HG03108 (cell line): ENCODE measurements at regions not wholly inside any gene's neighbourhood (a gene's known extent, or its start where the extent isn't known, plus 50 kb on each side); places are given as distances from the start of the nearest gene placed in this dataset.

Experiments used
- ATAC-seq: cut with Tn5 transposase; IDR thresholded peaks from one replicate; pipeline ENCODE4 v1.9.1; 2021; ENCODE audit warnings: moderate library complexity; ENCODE audit not compliant: unreplicated experiment

DNA sequence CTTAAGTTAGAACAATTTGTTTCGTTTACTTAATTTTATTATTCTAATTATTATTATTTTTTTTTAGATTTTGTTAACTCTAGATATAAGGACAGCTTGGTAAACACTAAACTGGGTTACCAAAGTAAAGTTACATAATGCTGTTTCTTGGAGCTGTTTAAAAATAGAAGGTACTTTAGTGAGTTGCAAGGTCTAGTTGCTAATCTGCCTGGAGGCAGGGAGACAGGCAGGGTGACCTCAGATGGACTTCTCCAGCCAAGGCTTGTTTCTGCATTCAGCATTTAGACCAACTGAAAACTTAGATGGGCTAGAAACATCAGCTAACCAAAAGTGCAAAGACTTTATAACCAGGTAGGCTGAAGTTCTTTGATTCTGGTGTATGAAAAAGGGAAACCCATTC lies 336.4 kb upstream of the GRM7 start:
- no peak for ATAC-seq

DNA sequence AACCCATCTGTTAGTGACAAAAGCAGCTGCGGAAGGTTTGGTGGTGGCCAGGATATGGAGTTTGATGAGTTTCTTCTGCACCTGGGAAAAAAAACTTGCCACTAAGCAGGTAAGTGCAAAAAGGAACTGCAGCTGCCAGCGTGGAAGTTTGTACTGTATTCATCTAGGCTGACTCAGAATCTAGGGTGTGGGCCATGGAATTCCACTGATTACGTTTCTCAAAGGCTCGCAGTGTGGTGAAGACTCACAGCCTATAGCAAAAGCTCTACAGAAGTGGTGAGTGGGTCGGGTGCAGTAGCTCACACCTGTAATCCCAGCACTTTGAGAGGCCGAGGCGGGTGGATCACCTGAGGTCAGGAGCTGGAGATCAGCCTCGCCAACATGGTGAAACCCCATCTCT lies 334.6 kb upstream of the GRM7 start:
- no peak for ATAC-seq

DNA sequence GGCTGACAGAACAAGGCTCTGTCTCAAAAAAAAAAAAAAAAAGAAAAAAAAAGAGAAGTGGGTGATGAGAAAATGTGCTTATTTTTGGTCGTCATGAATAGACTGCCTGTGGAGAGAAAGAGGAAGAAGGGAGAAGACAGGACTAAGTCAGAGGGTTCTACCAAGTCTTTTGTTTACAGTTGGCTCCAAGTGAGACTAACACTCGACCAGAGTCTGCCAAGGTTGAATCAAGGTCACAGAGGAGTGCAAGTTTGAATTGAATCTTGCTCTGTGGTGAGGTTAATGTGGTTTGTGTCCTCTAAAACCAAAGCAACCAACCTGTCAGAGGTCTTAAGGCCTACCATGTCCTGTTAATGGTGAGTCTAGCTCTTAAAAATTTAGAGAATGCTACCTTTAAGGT lies 334.1 kb upstream of the GRM7 start:
- ATAC-seq, result no peak

DNA sequence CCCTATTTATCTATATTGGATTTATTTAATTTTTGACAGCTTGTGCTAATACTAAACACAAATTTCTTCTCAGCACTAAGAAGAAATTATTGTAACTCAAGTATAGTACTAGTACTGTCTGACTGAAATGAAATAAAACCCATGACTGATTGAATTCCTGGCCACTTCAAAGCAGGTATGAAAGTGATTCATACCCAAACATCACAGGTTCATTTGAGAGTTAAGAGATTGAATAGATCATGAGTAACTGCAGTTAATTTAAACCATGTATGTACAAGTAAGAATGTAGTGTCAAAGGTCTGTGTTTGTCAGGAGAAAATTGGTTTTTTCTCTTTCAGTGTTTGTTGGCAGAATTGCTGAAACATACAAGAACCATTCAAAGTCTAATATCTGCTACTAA lies 332.0 kb upstream of the GRM7 start:
- no peak for ATAC-seq

DNA sequence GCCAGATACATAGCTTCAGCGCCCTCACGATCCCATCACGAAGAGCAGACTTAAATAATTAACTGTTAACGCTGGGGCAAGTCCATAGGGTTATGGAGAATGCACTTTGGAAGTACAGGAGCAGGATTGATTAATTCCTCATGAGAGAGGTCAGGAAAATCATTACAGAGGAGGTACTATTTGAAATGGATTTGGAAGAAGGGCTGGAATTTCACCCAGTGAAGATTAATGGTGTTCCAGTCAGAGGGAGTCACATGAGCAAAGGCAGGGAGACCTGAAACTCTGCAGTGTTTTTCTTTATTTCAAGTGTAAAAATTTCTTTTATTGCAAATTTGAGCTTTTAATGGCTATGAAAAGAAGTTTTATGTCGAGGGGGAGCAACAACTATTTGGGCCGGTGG lies 329.8 kb upstream of the GRM7 start:
- no peak for ATAC-seq

DNA sequence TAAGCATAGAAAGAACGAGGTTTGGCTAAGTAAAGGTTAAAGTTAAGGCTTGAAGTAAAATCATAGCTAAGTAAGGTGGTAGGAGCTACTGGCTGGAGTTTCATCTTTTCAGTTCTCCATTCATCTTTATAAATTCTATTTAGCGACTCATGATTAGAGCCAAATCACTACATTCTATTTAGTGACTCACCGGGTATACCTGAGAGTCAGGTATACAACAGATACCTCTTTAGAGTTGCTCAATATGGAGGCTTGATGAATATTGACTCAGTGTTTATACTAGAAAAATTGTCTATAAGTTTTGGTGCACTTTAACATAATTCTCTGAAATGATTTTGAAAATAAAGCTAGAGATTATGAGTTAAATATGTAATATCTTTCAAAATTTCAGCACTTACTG lies 328.8 kb upstream of the GRM7 start:
- no peak for ATAC-seq

DNA sequence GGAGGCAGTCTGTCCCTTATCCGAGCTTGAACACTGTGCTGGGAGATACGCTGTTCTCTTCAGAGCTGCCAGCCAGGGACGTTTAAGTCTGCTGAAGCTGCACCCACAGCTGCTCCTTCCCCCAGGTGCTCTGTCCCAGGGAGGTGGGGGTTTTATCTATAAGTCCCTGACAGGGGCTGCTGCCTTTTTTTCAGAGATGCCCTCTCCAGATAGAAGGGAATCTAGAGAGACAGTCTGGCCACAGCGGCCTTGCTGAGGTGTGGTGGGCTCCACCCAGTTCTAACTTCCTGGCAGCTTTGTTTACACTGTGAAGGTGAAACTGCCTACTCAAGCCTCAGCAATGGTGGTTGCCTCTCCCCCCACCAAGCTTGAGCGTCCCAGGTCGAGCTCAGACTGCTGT lies 319.9 kb upstream of the GRM7 start:
- no peak for ATAC-seq

DNA sequence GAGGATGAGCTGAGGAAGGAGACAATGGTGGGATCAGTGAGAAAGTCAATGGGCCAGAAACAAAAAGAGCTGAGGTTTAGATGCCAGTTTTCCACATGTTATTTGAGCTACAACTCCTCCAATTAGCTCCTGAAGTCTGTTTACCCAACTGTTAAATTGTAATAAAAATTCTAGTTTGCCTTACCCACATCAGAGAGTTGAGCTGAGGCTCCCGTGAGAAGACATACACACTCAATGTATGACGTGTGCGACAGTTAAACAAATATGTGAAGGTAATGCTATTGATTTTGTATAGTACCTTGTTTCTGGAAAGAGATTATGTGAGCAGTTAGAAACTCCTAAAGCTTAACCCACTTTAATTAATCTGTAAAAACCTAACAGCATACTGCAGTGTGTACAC lies 318.1 kb upstream of the GRM7 start:
- no peak for ATAC-seq

DNA sequence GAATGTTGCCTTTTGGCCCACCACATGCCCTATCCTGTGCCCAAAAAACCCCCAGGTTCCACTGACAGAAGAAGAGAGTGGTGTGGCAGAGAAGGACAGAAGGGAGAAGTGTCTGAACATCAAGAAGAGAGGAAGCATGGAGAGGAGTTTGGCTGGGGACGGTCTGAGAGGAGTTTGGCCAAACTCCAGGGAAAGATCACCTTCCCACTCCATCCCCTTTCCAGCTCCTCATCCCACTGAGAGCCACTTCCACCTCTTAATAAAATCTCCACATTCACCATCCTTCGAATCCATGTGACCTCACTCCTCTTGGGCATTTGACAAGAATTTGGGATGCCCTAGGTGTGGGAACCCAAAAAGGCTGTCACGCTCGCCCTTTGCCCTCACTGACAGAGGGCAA lies 311.6 kb upstream of the GRM7 start:
- no peak for ATAC-seq

DNA sequence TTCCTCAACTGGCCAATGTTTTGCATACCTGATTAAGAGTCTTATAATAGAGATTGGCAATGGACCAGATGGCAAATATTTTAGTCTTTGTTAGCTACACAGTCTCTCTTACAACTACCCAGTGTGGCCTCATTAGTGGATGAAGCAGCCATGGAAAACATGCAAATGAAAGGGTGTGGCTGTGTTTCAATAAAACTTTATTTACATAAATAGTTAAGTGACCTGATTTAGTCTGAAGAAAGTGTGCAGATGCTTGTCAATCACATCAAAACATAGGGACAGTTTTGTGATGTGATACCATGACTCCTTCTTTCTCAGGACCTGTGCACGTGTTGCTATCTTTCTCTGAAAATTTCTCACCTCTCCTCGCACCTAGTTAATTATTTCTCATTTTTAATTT lies 309.8 kb upstream of the GRM7 start:
- no peak for ATAC-seq

DNA sequence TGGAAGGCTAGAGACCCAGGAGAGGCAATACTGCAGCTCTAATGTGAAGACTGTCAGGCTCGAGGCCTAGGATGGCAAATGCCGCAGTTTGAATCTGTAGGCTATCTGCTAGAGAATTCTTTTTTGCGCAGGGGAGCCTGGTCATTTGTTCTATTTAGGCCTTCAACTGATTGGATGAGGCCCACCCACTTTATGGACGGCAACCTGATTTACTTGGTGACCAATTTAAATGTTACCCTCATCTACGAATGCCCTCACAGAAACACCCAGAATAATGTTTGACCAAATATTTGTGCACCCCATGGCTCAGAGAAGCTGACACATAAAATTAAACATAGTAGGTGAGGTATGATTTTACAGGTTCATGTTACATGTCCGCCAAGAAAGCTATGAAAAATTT lies 300.7 kb upstream of the GRM7 start:
- ATAC-seq, result no peak

DNA sequence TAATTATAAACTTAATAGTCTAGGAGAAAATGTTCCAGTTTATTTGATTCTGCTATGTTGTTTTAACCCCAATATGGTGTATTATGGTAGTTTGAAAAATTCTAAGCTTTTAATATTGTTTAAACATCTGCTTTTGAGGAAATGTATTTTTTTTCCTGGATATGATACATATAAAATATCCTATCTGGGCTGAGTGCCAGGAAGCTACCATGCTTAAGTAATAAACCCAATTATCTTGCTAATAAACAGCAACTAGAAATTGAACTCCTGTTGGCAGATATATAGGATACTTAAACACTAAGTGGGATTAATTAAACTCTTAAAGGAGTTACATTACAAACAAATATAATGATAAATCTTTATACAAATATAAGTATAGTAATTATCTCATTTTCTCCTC lies 293.7 kb upstream of the GRM7 start:
- no peak for ATAC-seq

DNA sequence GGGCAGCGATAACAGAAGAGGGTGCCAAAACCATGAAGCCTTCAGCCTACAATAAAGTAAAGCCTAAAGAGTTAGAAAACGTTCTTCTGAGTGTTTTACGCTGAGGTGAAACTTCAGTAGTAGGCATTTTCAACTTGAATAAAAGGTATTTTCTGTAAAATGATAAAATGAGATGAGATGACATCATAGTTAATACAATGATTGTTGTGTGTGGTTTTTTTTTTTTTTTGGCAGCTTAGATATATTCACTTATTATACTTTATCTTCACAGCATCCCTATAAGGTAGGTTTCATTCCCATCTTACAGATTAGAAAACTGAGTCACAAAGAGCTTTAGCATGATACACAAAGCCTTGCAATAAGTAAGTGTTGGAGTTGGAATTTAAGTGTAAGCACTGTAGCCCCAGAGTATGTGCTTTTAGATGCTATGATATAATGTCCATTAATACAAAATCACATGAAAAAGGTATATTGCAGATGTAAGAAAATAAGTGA lies 291.9 kb upstream of the GRM7 start:
- no peak for ATAC-seq

DNA sequence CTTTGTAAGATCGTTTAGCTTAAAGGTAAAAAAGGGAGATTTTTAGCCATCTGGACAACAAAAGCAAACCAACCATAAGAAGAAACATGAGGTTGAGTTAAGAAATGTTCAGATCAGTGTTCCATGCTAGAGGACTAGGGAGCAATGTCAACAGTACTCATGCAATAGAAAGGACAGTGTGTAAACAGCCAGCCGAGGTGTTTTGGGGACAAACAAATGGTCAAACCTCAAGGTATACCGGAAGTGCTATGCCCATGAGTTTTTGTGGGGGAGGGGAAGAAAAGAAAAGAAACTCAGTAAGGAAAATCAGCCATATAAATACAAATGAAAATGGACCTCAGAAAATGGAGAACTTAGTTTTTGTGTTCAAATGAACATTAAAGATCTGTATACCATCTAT lies 289.5 kb upstream of the GRM7 start:
- no peak for ATAC-seq

DNA sequence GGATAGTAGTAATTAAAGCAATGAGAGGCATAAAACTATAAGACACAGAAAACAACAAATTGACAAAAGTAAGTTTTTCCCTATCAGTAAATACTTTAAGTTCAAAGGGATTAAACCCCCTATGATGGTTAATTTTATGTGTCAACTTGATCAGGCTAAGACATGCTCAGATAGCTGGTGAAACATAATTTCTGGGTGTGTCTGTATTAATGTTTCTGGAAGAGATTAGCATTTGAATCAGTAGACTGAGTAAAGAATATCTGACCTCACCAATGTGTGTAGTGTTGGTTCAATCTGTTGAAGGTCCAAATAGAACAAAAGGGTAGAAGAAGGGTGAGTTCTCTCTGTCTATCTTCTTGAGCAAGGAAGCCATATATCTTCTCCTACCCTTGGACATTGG lies 283.3 kb upstream of the GRM7 start:
- no peak for ATAC-seq

DNA sequence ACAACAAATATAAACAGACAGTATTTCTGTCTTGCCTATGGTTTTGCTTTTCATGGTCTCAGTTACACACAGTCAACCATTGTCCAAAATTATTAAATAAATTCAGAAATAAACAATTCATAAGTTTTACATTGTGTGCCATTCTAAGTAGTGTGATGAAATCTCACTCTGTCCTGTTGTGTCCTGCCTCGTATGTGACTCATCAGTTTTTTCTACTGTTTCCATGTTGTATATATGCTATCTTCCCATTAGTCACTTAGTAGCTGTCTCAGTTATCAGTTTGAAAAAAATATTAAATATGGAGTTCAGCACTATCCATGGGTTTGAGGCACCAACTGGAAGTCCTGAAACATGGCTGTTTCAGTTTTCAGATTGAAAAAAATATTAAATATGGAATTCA lies 282.4 kb upstream of the GRM7 start:
- ATAC-seq, result no peak

DNA sequence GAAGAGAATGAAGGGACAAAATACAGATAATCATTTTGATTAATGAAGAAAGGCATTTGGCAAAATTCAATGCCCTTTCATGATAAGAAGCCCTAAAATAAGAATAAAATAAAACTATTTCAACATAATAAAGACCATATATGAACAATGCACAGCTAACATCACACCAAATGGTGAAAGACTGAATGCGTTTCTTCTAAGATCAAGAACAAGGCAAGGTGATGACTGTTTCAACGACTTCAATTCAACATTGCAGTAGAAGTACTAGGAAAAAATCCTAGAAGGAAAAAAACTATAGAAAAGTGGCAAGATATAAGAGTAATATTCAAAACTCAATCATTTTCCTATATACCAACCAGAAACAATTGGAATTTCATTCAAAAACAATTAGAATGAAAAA lies 280.1 kb upstream of the GRM7 start:
- no peak for ATAC-seq

DNA sequence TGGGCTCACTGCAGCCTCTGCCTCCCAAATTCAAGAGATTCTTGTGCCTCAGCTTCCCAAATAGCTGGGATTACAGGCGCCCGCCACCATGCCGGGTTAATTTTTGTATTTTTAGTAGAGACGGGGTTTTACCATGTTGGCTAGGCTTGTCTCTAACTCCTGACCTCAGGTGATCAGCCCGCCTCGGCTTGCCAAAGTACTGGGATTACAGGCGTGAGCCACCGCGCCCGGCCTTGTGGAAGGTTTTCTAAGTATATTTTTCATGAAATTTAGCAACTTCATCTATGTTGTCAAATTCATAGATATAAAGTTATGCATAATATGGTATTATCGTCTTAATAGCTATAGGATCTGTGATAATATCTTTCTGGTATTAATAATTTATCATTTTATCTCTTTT lies 275.6 kb upstream of the GRM7 start:
- ATAC-seq, result no peak

DNA sequence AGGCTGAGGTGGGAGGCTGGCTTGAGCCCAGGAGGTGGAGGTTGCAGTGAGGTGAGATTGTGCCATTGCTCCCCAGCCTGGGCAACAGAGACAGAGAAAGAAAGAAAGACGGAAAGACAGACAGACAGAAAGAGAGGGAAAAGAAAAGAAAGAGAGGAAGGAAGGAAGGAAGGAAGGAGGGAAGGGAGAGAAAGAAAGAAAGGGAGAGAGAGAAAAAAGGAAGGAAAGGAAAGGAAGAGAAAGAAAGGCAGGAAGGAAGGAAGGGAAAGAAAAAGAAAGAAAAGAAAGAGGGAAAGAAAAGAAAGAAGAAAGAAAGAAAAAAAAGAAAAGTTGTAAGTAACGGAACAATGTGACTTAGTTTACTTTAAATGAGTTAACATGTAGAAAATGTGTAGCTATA lies 260.7 kb upstream of the GRM7 start:
- no peak for ATAC-seq

DNA sequence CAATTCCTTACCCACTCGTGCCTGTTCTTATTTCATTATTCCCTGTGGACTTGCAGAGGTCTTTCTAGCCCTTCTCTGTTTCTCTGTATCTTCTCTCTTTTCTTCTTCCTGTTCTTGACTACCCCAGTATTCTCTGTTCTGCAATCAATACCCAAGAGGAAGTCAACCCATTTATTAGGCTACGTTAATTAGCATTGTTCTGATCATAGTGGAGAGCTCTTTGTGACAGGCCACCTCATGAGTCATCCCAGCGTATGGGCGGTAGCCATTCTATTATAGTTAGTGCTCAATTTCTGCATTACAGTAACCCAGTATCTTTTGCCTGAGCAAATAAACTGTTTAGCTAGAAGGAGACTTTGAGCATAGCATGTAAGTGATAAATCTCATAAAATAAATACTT lies 259.5 kb upstream of the GRM7 start:
- ATAC-seq, result no peak

DNA sequence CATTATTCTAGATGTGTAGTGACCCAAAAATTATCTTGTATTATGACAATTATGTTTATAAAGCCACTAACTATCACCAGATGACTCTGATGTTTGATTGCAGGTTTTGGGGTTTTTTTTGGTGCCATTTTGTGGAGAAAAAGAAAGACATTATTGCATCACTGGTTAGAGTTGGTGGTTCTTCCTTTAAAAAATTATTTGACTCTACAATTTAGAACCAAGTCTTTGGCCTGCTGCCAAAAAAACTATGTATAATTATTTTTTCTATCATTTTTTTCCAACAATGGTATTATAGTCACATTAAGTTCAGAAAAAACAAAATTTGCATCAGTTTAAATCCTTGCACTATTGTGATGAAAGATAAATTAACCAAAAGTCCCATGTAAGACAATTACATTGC lies 258.6 kb upstream of the GRM7 start:
- no peak for ATAC-seq

DNA sequence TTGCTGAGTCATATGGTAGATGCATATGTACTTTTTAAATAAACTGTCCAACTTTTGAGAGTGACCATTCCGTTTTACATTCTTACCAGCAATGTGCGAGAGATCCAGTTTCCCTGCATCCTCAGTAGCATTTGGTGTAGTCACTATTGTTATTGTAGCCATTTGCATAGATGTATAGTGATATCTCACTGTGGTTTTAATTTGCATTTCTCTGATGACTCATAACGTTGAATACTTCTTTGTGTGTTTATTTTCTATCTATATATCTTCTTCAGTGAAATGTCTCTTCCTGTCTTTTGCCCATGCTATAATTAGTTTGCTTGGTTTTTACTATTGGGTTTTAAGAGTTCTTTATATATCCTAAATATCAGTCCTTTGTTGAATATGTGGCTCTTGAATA lies 255.7 kb upstream of the GRM7 start:
- no peak for ATAC-seq

DNA sequence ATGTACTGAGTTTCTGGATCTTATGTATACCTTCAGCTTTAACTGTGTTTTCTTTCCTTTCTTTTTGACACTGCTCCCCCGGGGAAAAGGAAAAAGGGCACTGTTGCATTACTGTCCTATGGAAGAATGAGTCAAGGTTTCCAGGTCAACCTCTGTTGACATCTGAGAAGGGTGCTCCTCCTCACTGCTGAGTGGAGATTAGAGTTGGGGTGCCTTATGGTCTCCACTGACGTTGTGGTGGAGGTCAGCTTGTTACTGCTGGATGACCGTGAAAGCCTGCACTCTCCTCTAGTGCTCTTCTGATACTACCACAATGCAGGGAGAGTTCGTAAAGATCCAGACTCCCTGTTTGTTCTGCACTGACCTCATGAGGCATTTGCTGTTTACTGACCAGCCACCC lies 252.1 kb upstream of the GRM7 start:
- ATAC-seq, result no peak

DNA sequence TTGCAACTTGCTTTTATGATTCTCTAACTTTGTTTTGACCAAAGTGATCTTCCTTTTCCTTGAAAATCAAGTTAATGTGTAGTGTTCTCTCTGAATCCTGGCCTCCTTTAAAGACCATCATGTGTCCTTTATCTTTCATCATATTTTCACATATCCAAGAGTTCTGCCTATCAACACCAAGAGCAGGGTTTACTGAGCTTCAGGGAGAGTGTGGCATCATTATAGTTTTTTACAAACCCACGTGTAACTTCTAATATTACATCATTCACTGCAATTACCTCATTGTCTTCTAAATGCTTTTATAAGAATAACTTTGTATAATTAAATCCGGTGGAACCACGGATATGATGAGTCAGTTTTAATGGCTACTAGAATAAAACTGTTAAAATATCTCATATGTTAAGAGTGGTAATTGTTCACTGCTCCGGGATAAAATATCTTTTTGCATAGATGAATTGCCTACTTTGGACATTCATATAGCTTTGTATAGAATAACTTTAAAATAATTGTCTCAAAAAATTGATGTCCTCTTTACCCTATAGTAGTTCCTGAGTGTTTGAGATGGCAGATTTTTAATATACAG lies 248.8 kb upstream of the GRM7 start:
- ATAC-seq, result no peak
